K562 (cell line): ENCODE measurements at regions not wholly inside any gene's neighbourhood (a gene's known extent, or its start where the extent isn't known, plus 50 kb on each side); places are given as distances from the start of the nearest gene placed in this dataset.

Source experiments
- CBX2 ChIP-seq: fragments of 200-600 bp; sonication (generic); IDR thresholded peaks from one replicate; pipeline ENCODE4 v1.6.1; 2012; ENCODE audit warnings: mild to moderate bottlenecking, low read length, inconsistent platforms; ENCODE audit not compliant: insufficient read depth, poor library complexity, severe bottlenecking
- CREB1 ChIP-seq, 2 experiments: sonication (generic) in 1 of 2; formaldehyde crosslinking in 1 of 2; IDR thresholded peaks; 2 replicates each; pipeline versions ENCODE4 v1.6.1 to v1.8.0; 2012 to 2022; ENCODE audit warnings: inconsistent platforms in 1 of 2, mild to moderate bottlenecking in 1 of 2, missing genetic modification reagents in 1 of 2, moderate library complexity in 1 of 2
- E2F6 ChIP-seq, 2 experiments: IDR thresholded peaks; 2 replicates each; pipeline ENCODE4 v1.6.1; 2011; ENCODE audit warnings: borderline replicate concordance in 1 of 2, control low read depth in 1 of 2, low read depth in 1 of 2, low read length in 1 of 2, mild to moderate bottlenecking in 1 of 2, mixed read lengths in 1 of 2, moderate library complexity in 1 of 2; ENCODE audit not compliant: insufficient read depth in 1 of 2, insufficient read length in 1 of 2, poor library complexity in 1 of 2, severe bottlenecking in 1 of 2; ENCODE audit errors: extremely low read depth in 1 of 2
- EP300 ChIP-seq: IDR thresholded peaks from 2 replicates; pipeline ENCODE4 v1.6.1; 2012; ENCODE audit warnings: low read length, improper control_type of control experiment
- KLF16 ChIP-seq: IDR thresholded peaks from 2 replicates; pipeline ENCODE4 v1.6.1; 2016; ENCODE audit warnings: antibody characterized with exemption
- POLR2AphosphoS2 ChIP-seq: IDR thresholded peaks from 2 replicates; pipeline ENCODE4 v1.6.1; 2012; ENCODE audit warnings: low read length, improper control_type of control experiment
- TSHZ1 ChIP-seq: fragments of 250-450 bp; sonication (Bioruptor Pico); IDR thresholded peaks from 2 replicates; pipeline ENCODE4 v1.4.0; 2020; ENCODE audit warnings: mild to moderate bottlenecking, moderate library complexity
- ZFX ChIP-seq: sonication (generic); formaldehyde crosslinking; IDR thresholded peaks from 2 replicates; pipeline ENCODE4 v1.8.0; 2022; ENCODE audit warnings: mild to moderate bottlenecking, missing genetic modification reagents, moderate library complexity
- ZNF24 ChIP-seq: fragments of 450-650 bp; IDR thresholded peaks from 2 replicates; pipeline ENCODE4 v1.6.1; 2016
- TF ChIP-seq, protein P1 (sequence below), 3 experiments: IDR thresholded peaks in 2 of 3; conservative IDR thresholded peaks in 1 of 3; 2 replicates each; pipeline ENCODE4 v1.5.1; 2011 to 2012; ENCODE audit warnings: low read length in 3 of 3, mild to moderate bottlenecking in 3 of 3, control low read depth in 2 of 3, improper control_type of control experiment in 1 of 3, inconsistent platforms in 1 of 3, low read depth in 1 of 3, mixed read lengths in 1 of 3, moderate library complexity in 1 of 3; ENCODE audit not compliant: insufficient read depth in 2 of 3
- TF ChIP-seq, protein P2 (sequence below): sonication (generic); formaldehyde crosslinking; IDR thresholded peaks from 2 replicates; pipeline ENCODE4 v1.9.0; 2022; ENCODE audit warnings: mild to moderate bottlenecking, missing genetic modification reagents

DNA sequence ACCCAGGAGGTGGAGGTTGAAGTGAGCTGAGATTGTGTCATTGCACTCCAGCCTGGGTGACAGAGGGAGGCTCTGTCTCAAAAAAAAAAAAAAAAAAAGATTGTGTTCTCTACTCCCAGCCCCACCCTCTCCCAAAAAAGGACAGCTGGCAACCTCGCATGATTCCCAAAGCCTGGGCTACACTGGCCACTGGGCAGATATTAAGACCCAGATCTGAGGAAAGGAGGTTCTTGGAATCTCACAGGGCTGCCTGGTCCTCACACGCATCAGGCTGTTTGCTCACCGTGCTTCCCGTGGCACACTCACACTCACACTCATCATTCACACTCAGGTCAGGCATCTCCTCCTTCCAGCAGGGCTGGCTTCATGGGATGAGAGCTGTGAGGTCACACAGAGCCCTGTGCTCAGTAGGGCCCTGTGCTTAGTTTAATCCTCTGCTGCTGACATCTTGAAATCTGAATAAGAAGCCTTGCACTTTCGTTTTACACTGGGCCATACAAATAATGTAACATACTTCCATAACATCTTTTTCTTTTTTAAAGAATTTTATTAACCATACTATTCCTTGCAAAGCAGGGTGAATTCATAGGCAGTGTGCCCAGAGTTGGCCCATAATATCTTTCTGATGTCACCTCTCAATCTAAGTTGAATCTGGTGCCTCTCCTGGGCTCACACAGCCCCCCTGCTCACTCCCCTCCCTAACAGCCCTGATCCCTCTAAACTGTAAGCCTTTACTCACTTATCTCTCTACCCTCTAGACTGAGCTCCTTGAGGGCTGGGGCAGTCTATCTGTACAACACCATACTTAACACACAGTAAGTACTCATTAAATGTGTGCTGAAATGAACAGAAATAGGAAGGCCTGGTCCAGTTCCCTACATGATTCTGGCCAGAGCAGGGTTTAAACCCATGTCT, 50.2 kb upstream of the C15orf39 start:
- TF ChIP-seq, protein P1, sequence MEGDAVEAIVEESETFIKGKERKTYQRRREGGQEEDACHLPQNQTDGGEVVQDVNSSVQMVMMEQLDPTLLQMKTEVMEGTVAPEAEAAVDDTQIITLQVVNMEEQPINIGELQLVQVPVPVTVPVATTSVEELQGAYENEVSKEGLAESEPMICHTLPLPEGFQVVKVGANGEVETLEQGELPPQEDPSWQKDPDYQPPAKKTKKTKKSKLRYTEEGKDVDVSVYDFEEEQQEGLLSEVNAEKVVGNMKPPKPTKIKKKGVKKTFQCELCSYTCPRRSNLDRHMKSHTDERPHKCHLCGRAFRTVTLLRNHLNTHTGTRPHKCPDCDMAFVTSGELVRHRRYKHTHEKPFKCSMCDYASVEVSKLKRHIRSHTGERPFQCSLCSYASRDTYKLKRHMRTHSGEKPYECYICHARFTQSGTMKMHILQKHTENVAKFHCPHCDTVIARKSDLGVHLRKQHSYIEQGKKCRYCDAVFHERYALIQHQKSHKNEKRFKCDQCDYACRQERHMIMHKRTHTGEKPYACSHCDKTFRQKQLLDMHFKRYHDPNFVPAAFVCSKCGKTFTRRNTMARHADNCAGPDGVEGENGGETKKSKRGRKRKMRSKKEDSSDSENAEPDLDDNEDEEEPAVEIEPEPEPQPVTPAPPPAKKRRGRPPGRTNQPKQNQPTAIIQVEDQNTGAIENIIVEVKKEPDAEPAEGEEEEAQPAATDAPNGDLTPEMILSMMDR (IDR thresholded peaks at IDR 0.05 in 2 of 3, conservative IDR thresholded peaks at IDR 0.05 in 1 of 3; ENCODE audit: insufficient read depth in 2 of 3, low read depth in 1 of 3, low read length in 3 of 3): no peak
- TF ChIP-seq ZNF24 (no peak), EP300 (no peak), CREB1 (IDR thresholded peaks at IDR 0.05) (no peak), CREB1 (CRISPR knock-in tag; IDR thresholded peaks at IDR 0.05) (no peak), TSHZ1 (CRISPR knock-in tag) (no peak), POLR2AphosphoS2 (no peak), KLF16 (no peak), CBX2 (no peak), E2F6 (IDR thresholded peaks at IDR 0.05; ENCODE audit: borderline replicate concordance in 1 of 2, extremely low read depth in 1 of 2, insufficient read depth in 1 of 2, insufficient read length in 1 of 2, low read depth in 1 of 2, low read length in 1 of 2, poor library complexity in 1 of 2, severe bottlenecking in 1 of 2) (no peak), ZFX (CRISPR knock-in tag) (no peak)
- TF ChIP-seq, protein P2, sequence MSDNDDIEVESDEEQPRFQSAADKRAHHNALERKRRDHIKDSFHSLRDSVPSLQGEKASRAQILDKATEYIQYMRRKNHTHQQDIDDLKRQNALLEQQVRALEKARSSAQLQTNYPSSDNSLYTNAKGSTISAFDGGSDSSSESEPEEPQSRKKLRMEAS (CRISPR knock-in tag): no peak
